GM23338 (cell line): ENCODE measurements at regions not wholly inside any gene's neighbourhood (a gene's known extent, or its start where the extent isn't known, plus 50 kb on each side); places are given as distances from the start of the nearest gene placed in this dataset.

Experiments
- ATAC-seq: fragments of 200-7000 bp; cut with Tn5 transposase; 3 replicates; pipeline ENCODE4 v1.9.1; 2020
- DNase-seq: peaks from one replicate; pipeline ENCODE4 v3.0.0-alpha.2; 2015; ENCODE audit warnings: low spot score
- H2AFZ ChIP-seq: fragments of 200-600 bp; sonication (generic); 2 replicates; pipeline ENCODE4 v1.8.0; 2016; ENCODE audit warnings: antibody characterized with exemption, mild to moderate bottlenecking, moderate library complexity
- H3F3A ChIP-seq: fragments of 200-600 bp; sonication (generic); replicated peaks from 2 replicates; pipeline ENCODE4 v1.8.0; 2017; ENCODE audit warnings: antibody characterized with exemption, mixed run types, low read depth
- H3K27ac ChIP-seq: fragments of 200-600 bp; sonication (generic); 2 replicates; pipeline ENCODE4 v1.6.1; 2016; ENCODE audit warnings: low read depth
- H3K27me3 ChIP-seq: fragments of 200-600 bp; sonication (generic); 2 replicates; pipeline ENCODE4 v1.8.0; 2016; ENCODE audit warnings: mild to moderate bottlenecking, mixed run types, moderate library complexity; ENCODE audit not compliant: insufficient read depth
- H3K36me3 ChIP-seq: fragments of 200-600 bp; sonication (generic); 2 replicates; pipeline ENCODE4 v1.8.0; 2016; ENCODE audit warnings: mild to moderate bottlenecking; ENCODE audit not compliant: insufficient read depth
- H3K4me1 ChIP-seq: fragments of 200-600 bp; sonication (generic); 2 replicates; pipeline ENCODE4 v1.8.0; 2016; ENCODE audit warnings: mild to moderate bottlenecking, moderate library complexity; ENCODE audit not compliant: insufficient read depth
- H3K4me2 ChIP-seq: fragments of 200-600 bp; sonication (generic); 2 replicates; pipeline ENCODE4 v1.7.1; 2017; ENCODE audit warnings: mixed run types
- H3K4me3 ChIP-seq: fragments of 200-600 bp; sonication (generic); 2 replicates; pipeline ENCODE4 v1.6.1; 2016; ENCODE audit warnings: mixed run types
- H3K79me2 ChIP-seq: fragments of 200-600 bp; sonication (generic); replicated peaks from 2 replicates; pipeline ENCODE4 v1.8.0; 2017; ENCODE audit warnings: mild to moderate bottlenecking; ENCODE audit not compliant: insufficient read depth
- H3K9me2 ChIP-seq: fragments of 200-600 bp; sonication (generic); 2 replicates; pipeline ENCODE4 v1.8.0; 2017; ENCODE audit not compliant: insufficient read depth
- H4K20me1 ChIP-seq: fragments of 200-600 bp; sonication (generic); replicated peaks from 2 replicates; pipeline ENCODE4 v1.8.0; 2017; ENCODE audit warnings: mild to moderate bottlenecking; ENCODE audit not compliant: insufficient read depth
- H3K27ac Mint-ChIP-seq: 2 replicates; pipeline ENCODE4 v1.8.0; 2020; ENCODE audit warnings: inconsistent platforms, mild to moderate bottlenecking, moderate library complexity, mixed read lengths
- H3K27me3 Mint-ChIP-seq: 3 replicates; pipeline ENCODE4 v1.8.0; 2022; ENCODE audit warnings: low read depth, mild to moderate bottlenecking, moderate library complexity, mixed read lengths, inconsistent platforms; ENCODE audit not compliant: insufficient read depth, poor library complexity
- H3K36me3 Mint-ChIP-seq: 3 replicates; pipeline ENCODE4 v1.8.0; 2021; ENCODE audit warnings: low read depth, mild to moderate bottlenecking, inconsistent platforms, moderate library complexity, mixed read lengths
- H3K4me1 Mint-ChIP-seq: 3 replicates; pipeline ENCODE4 v1.8.0; 2020; ENCODE audit warnings: mild to moderate bottlenecking, inconsistent platforms, mixed read lengths
- H3K4me3 Mint-ChIP-seq: 3 replicates; pipeline ENCODE4 v1.8.0; 2021; ENCODE audit warnings: moderate library complexity, mild to moderate bottlenecking, inconsistent platforms, mixed read lengths
- H3K9me3 Mint-ChIP-seq: 3 replicates; pipeline ENCODE4 v1.8.0; 2020; ENCODE audit warnings: moderate library complexity, mild to moderate bottlenecking, inconsistent platforms, mixed read lengths
- CTCF ChIP-seq, 2 experiments: fragments of 200-600 bp in 1 of 2; sonication (generic) in 1 of 2; conservative IDR thresholded peaks; 2 replicates each; pipeline versions ENCODE4 v1.5.1 to v1.6.1; 2016 to 2017; ENCODE audit warnings: antibody characterized with exemption in 2 of 2, low read depth in 2 of 2, mild to moderate bottlenecking in 2 of 2, moderate library complexity in 1 of 2
- EZH2 ChIP-seq: fragments of 200-600 bp; sonication (generic); IDR thresholded peaks from one replicate; pipeline ENCODE4 v1.8.0; 2017; ENCODE audit warnings: antibody characterized with exemption, mild to moderate bottlenecking, low read depth; ENCODE audit not compliant: unreplicated experiment
- EZH2phosphoT487 ChIP-seq: fragments of 200-600 bp; sonication (generic); IDR thresholded peaks from one replicate; pipeline ENCODE4 v1.8.1; 2018; ENCODE audit warnings: antibody characterized with exemption; ENCODE audit not compliant: unreplicated experiment
- JUNB ChIP-seq: IDR thresholded peaks from one replicate; pipeline ENCODE4 v1.6.1; 2016; ENCODE audit warnings: antibody characterized with exemption; ENCODE audit not compliant: unreplicated experiment
- REST ChIP-seq: IDR thresholded peaks from one replicate; pipeline ENCODE4 v1.6.1; 2018; ENCODE audit warnings: antibody characterized with exemption; ENCODE audit not compliant: unreplicated experiment
- STAT1 ChIP-seq: IDR thresholded peaks from one replicate; pipeline ENCODE4 v1.6.1; 2016; ENCODE audit warnings: antibody characterized with exemption; ENCODE audit not compliant: unreplicated experiment
- ZNF331 ChIP-seq: fragments of 250-450 bp; sonication (Bioruptor Pico); IDR thresholded peaks from 2 replicates; pipeline ENCODE4 v1.5.0; 2020; ENCODE audit warnings: low read depth, mild to moderate bottlenecking, moderate library complexity
- ZNF462 ChIP-seq: fragments of 250-450 bp; sonication (Bioruptor Pico); IDR thresholded peaks from 2 replicates; pipeline ENCODE4 v1.5.0; 2020; ENCODE audit warnings: mild to moderate bottlenecking, moderate library complexity

GRCh38 chr2:240259201-240259923 is 118.9 kb upstream of the OTOS start:
- H3K9me3 Mint-ChIP-seq = peaks cover 56% of the 10 kb centered on the region
- H3K4me3 Mint-ChIP-seq = no peak overlapping the region
- no peak for DNase-seq
- Histone ChIP-seq H3K9me2 (0 out of 2 replicates have a peak, but pooled peaks cover 4% of the 10 kb centered on the region), H2AFZ (no peak overlapping the region), H3K4me3 (no peak overlapping the region), H3K27me3 (no peaks in the 10 kb centered on the region), H3K36me3 (no peaks in the 10 kb centered on the region; the same call in 1 of the 2 replicates), H3F3A (no peaks in the 10 kb centered on the region), H3K4me1 (no peaks in the 10 kb centered on the region), H4K20me1 (no peaks in the 10 kb centered on the region), H3K4me2 (no peak overlapping the region), H3K27ac (no peak overlapping the region), H3K79me2 (no peaks in the 10 kb centered on the region)
- H3K27ac Mint-ChIP-seq = no peak overlapping the region
- no peak for TF ChIP-seq STAT1
- TF ChIP-seq CTCF (conservative IDR thresholded peaks at IDR 0.05; ENCODE audit: low read depth in 2 of 2) = no peak
- H3K27me3 Mint-ChIP-seq = peaks cover 16% of the 10 kb centered on the region
- H3K4me1 Mint-ChIP-seq = peaks cover 8% of the 10 kb centered on the region
- no peak for ATAC-seq
- H3K36me3 Mint-ChIP-seq = peaks cover 15% of the 10 kb centered on the region

- Mint-ChIP-seq H3K4me3 (no peak overlapping the region), H3K27me3 (peaks cover 16% of the 10 kb centered on the region), H3K9me3 (peaks cover 62% of the 10 kb centered on the region), H3K4me1 (peaks cover 8% of the 10 kb centered on the region), H3K27ac (no peak overlapping the region), H3K36me3 (peaks cover 15% of the 10 kb centered on the region)
- Histone ChIP-seq H2AFZ (no peak overlapping the region), H3K36me3 (no peaks in the 10 kb centered on the region; the same call in 1 of the 2 replicates), H3K27ac (no peak overlapping the region), H3K4me1 (no peaks in the 10 kb centered on the region), H3F3A (no peaks in the 10 kb centered on the region), H3K4me2 (no peak overlapping the region), H3K9me2 (0 out of 2 replicates have a peak, but pooled peaks cover 4% of the 10 kb centered on the region), H3K27me3 (no peaks in the 10 kb centered on the region), H3K79me2 (no peaks in the 10 kb centered on the region), H4K20me1 (no peaks in the 10 kb centered on the region), H3K4me3 (no peak overlapping the region)
- ATAC-seq (no peak), DNase-seq (no peak)
- no peak for TF ChIP-seq ZNF462 (CRISPR knock-in tag)
- TF ChIP-seq EZH2phosphoT487 = no peak
- no peak for TF ChIP-seq JUNB
- TF ChIP-seq STAT1 = no peak
- no peak for TF ChIP-seq REST
- no peak for TF ChIP-seq ZNF331 (CRISPR knock-in tag)
- TF ChIP-seq EZH2 = no peak
These were observed 119.6 kb upstream of the OTOS start for GRCh38 chr2:240259924-240260529.
